GM12865 (cell line): ENCODE measurements at regions not wholly inside any gene's neighbourhood (a gene's known extent, or its start where the extent isn't known, plus 50 kb on each side); places are given as distances from the start of the nearest gene placed in this dataset.

Source experiments
- DNase-seq: peaks from one replicate; pipeline ENCODE4 v3.0.0; 2010; ENCODE audit warnings: low read depth
- H3K4me3 ChIP-seq: 2 replicates; pipeline ENCODE4 v1.5.1; 2011; ENCODE audit warnings: mild to moderate bottlenecking, low read depth, low read length, control low read depth
- TF ChIP-seq, protein P1 (sequence below): IDR thresholded peaks from 2 replicates; pipeline ENCODE4 v1.5.1; 2011; ENCODE audit warnings: low read length, control low read depth, low read depth, inconsistent platforms; ENCODE audit not compliant: insufficient read depth; ENCODE audit errors: missing control alignments

DNA sequence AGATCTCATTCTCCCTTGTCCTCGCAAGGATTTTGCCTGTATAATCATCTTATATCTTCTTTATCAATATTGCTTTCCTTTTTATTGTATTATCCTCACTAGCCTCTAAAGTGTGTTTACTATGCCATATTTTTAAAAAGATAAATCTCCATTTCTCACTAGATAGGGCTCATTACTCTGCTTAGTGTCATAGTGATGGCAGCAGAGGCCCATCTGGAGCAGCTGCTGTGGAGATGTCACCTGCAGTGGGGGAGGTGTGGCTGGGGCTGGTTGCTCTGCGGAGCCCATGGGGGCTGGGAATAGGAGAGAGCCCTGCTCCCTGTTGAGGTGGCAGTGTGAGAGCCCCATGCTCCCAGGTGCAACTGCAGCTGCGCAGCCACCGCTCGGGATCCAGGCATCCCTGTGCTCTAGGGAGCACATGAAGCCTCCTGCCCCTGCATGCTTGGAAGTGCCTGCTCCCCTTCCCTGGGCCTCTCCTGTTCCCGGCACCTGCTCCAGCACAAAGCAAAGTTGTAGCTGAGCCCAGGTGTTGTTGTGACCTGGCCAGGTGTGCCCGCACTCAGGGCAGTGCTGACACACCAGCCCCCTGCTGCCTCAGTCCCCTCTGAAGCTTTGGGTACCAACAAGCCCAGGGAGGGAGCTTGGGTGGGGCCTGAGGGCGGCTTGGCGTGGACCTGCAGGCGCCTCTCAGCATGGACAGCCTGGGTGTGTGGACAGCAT, 144.6 kb upstream of the MRPS30 start:
- no peak for DNase-seq
- TF ChIP-seq, protein P1, sequence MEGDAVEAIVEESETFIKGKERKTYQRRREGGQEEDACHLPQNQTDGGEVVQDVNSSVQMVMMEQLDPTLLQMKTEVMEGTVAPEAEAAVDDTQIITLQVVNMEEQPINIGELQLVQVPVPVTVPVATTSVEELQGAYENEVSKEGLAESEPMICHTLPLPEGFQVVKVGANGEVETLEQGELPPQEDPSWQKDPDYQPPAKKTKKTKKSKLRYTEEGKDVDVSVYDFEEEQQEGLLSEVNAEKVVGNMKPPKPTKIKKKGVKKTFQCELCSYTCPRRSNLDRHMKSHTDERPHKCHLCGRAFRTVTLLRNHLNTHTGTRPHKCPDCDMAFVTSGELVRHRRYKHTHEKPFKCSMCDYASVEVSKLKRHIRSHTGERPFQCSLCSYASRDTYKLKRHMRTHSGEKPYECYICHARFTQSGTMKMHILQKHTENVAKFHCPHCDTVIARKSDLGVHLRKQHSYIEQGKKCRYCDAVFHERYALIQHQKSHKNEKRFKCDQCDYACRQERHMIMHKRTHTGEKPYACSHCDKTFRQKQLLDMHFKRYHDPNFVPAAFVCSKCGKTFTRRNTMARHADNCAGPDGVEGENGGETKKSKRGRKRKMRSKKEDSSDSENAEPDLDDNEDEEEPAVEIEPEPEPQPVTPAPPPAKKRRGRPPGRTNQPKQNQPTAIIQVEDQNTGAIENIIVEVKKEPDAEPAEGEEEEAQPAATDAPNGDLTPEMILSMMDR = no peak
- no peak overlapping the region for H3K4me3 ChIP-seq

DNA sequence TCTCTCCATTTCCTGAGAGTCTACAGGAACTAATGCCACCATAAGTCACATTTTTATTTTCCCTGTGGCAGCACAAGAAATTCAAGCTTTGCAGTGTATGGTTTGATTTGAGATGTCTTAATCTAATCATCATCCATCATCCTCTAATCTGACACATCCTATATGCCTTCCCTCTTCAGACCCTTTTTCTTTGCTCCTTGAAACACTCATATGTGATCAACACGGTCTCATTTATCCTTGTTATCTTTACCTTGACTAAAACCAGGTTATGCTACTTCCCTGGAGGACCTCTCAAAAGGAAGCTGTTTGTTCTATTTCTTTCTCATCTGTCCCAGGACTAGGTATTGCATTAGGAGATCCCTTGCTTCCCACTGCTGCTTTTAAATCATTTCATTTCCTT, 146.9 kb upstream of the MRPS30 start:
- TF ChIP-seq, protein P1 = no peak
- no peak overlapping the region for H3K4me3 ChIP-seq
- DNase-seq = no peak

DNA sequence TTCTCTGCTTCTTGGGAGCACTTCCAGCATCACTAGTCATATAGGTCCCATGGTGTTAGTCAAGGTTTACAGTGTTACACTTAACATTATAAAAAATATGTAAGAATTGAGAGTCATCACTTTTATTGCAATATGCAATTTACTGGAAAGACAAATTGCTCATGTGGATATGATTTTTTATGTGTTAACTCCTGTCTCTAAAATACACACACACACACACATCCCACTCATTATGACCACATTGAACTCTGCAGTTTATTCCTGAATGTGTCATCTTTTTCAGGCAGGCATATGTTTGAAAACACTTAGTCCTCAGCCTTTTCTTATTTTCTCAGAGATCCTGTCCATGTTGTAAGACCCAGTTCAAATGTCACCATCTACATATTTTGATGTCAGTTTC, 148.5 kb upstream of the MRPS30 start:
- DNase-seq = no peak

DNA sequence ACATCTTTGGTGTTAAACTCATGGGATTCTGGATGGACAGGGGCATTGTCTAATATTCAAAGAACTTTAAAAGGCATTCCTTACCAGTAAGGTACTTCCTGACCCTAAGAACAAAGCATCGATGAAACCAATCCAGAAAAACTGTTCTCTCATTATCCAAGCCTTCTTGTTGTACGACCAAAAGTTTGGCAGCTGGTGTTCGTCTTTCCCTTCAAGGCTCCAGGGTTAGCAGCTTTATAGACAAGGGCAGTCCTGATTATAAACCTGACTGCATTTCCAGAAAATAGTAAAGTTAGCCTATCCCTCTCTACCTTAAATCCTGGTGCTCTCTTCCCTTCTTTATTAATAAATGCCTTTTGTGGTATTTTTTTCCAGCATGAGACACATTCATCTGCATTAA, 149.4 kb upstream of the MRPS30 start:
- no peak for DNase-seq
- TF ChIP-seq, protein P1 = no peak
- no peak overlapping the region for H3K4me3 ChIP-seq

More for the DNA sequence above, 148.5 kb upstream of the MRPS30 start:
- TF ChIP-seq, protein P1 = no peak
- no peak overlapping the region for H3K4me3 ChIP-seq

DNA sequence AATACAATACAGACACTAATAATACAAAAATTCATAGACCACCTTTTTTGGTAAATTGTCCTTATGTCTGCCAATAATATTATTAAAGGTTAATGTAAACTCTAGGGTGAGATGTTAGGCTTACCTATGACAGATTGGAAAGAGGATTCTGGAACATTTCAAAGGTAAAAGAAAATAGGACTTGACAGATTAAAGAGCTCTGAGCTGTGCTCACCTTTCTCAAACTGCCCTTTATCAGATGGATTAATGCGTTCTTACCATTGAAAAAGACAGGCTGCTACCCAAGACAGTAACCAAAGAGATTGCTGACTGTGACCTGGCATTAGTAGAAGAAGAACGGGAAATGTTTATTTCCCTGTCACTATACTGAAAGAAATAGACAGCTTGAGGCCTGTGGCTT, 156.1 kb upstream of the MRPS30 start:
- H3K4me3 ChIP-seq = no peak overlapping the region
- TF ChIP-seq, protein P1 = no peak
- no peak for DNase-seq

DNA sequence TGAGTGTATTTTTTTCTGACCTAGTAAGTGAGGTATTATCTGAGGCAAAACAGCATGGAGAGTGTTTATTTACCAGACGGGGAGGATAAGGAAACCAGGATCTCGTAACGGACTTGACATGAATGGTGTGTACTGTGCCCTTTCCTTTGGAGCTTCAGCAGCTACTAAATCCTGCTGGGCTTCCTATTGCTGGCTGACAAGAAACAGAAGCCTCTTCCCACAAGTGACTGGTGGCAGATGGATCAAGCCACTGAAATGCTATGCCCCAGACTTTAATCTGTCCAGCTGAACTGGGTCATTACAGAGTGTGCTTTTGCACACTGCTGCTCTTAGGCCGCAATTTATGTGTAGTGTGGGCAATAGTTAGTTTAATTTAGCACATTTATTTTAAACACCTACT, 162.7 kb upstream of the MRPS30 start:
- no peak for DNase-seq
- H3K4me3 ChIP-seq = no peak overlapping the region
- TF ChIP-seq, protein P1 = no peak

DNA sequence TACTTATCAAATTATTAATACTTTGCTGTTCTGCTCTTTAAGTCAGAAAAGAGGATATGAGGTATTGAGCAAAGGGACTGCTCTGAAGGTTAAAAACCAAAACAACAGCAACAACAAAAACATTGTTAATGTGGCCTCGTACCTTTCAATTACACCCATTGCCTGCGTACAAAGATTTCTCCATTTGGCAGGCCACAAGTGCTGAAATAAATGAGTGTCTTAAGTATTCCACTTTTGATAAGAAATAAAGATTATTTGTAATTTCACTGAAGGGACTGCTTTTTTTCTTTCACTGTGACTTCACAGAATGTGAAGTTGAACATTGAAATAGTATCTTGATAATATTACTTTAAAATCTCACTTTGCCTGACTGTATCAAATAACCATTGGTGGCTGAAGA, 163.2 kb upstream of the MRPS30 start:
- no peak overlapping the region for H3K4me3 ChIP-seq
- no peak for DNase-seq
- TF ChIP-seq, protein P1 = no peak
